HG03175 (cell line): ENCODE measurements at regions not wholly inside any gene's neighbourhood (a gene's known extent, or its start where the extent isn't known, plus 50 kb on each side); places are given as distances from the start of the nearest gene placed in this dataset.
"Not testable (repeated sequence)": the region's sequence is repeated elsewhere in the genome, so short reads cannot be mapped to it uniquely, and the experiment has no call there.

Experiments
- ATAC-seq: cut with Tn5 transposase; IDR thresholded peaks from one replicate; pipeline ENCODE4 v1.9.1; 2021; ENCODE audit warnings: mild to moderate bottlenecking, moderate library complexity; ENCODE audit not compliant: unreplicated experiment

- ATAC-seq = no peak
These were observed 189.6 kb downstream of the DUSP6 start for GRCh38 chr12:89162589-89163261.

- no peak for ATAC-seq
These were observed 190.7 kb downstream of the DUSP6 start for GRCh38 chr12:89161557-89161956.

GRCh38 chr12:89160716-89161123 lies 191.6 kb downstream of the DUSP6 start:
- no peak for ATAC-seq

GRCh38 chr12:89157413-89157812 lies 194.9 kb downstream of the DUSP6 start:
- ATAC-seq = no peak

GRCh38 chr12:89156862-89157262 lies 195.4 kb downstream of the DUSP6 start:
- no peak for ATAC-seq

GRCh38 chr12:89156340-89156739 lies 196.0 kb downstream of the DUSP6 start:
- no peak for ATAC-seq

- ATAC-seq = no peak
These were observed 196.5 kb downstream of the DUSP6 start for GRCh38 chr12:89155826-89156225.

- no peak for ATAC-seq
These were observed 197.4 kb downstream of the DUSP6 start for GRCh38 chr12:89154743-89155499.

- no peak for ATAC-seq
These were observed 199.0 kb downstream of the DUSP6 start for GRCh38 chr12:89153341-89153740.

- no peak for ATAC-seq
These were observed 200.8 kb downstream of the DUSP6 start for GRCh38 chr12:89151536-89151935.

- not testable (repeated sequence) for ATAC-seq
These were observed 201.5 kb downstream of the DUSP6 start for GRCh38 chr12:89150789-89151188.

- ATAC-seq = no peak
These were observed 211.6 kb downstream of the DUSP6 start for GRCh38 chr12:89140602-89141238.

- ATAC-seq = no peak
These were observed 212.2 kb downstream of the DUSP6 start for GRCh38 chr12:89140141-89140540.

GRCh38 chr12:89139390-89139789 lies 212.9 kb downstream of the DUSP6 start:
- no peak for ATAC-seq

- no peak for ATAC-seq
These were observed 214.1 kb downstream of the DUSP6 start for GRCh38 chr12:89138048-89138852.

GRCh38 chr12:89135976-89136634 lies 216.2 kb downstream of the DUSP6 start:
- ATAC-seq = no peak

- ATAC-seq = no peak
These were observed 218.0 kb downstream of the DUSP6 start for GRCh38 chr12:89134213-89134770.

- ATAC-seq = no peak
These were observed 223.0 kb downstream of the DUSP6 start for GRCh38 chr12:89129167-89129870.

- no peak for ATAC-seq
These were observed 225.6 kb downstream of the DUSP6 start for GRCh38 chr12:89126712-89127111.

- ATAC-seq = no peak
These were observed 229.4 kb downstream of the DUSP6 start for GRCh38 chr12:89122852-89123251.
